NCI-H2227 treated with DMSO at 0.1 percent for 48 hours (cell line): ENCODE measurements at regions not wholly inside any gene's neighbourhood (a gene's known extent, or its start where the extent isn't known, plus 50 kb on each side); places are given as distances from the start of the nearest gene placed in this dataset.

ENCODE experiments used
- DNase-seq: peaks from one replicate; lab custom pipeline; 2025; lab: John Stamatoyannopoulos, UW

- no peak for DNase-seq
These were observed 763.4 kb upstream of the ARGLU1 start for GRCh38 chr13:107331359-107331758.

- no peak for DNase-seq
These were observed 762.5 kb upstream of the ARGLU1 start for GRCh38 chr13:107330484-107330883.

GRCh38 chr13:107329991-107330390, 762.1 kb upstream of the ARGLU1 start:
- no peak for DNase-seq

GRCh38 chr13:107324416-107325204, 756.7 kb upstream of the ARGLU1 start:
- no peak for DNase-seq

GRCh38 chr13:107322228-107322627, 754.3 kb upstream of the ARGLU1 start:
- no peak for DNase-seq

GRCh38 chr13:107305178-107305577, 737.2 kb upstream of the ARGLU1 start:
- no peak for DNase-seq

GRCh38 chr13:107301724-107302374, 733.9 kb upstream of the ARGLU1 start:
- no peak for DNase-seq

GRCh38 chr13:107299717-107300116, 731.8 kb upstream of the ARGLU1 start:
- DNase-seq: no peak

- no peak for DNase-seq
These were observed 728.9 kb upstream of the ARGLU1 start for GRCh38 chr13:107296804-107297203.

- DNase-seq: no peak
These were observed 727.6 kb upstream of the ARGLU1 start for GRCh38 chr13:107295416-107296140.

GRCh38 chr13:107293924-107294323, 726.0 kb upstream of the ARGLU1 start:
- DNase-seq: no peak

GRCh38 chr13:107291875-107292274, 723.9 kb upstream of the ARGLU1 start:
- no peak for DNase-seq

GRCh38 chr13:107289540-107289939, 721.6 kb upstream of the ARGLU1 start:
- no peak for DNase-seq

GRCh38 chr13:107284173-107284572, 716.2 kb upstream of the ARGLU1 start:
- no peak for DNase-seq

- no peak for DNase-seq
These were observed 710.0 kb upstream of the ARGLU1 start for GRCh38 chr13:107277911-107278310.

- no peak for DNase-seq
These were observed 709.0 kb upstream of the ARGLU1 start for GRCh38 chr13:107276936-107277335.

- no peak for DNase-seq
These were observed 708.1 kb upstream of the ARGLU1 start for GRCh38 chr13:107275945-107276614.

- DNase-seq: no peak
These were observed 707.4 kb upstream of the ARGLU1 start for GRCh38 chr13:107275312-107275711.

GRCh38 chr13:107271227-107271626, 703.3 kb upstream of the ARGLU1 start:
- DNase-seq: peak; percentile 0

- DNase-seq: no peak
These were observed 698.7 kb upstream of the ARGLU1 start for GRCh38 chr13:107266657-107267056.

- DNase-seq: no peak
These were observed 690.8 kb upstream of the ARGLU1 start for GRCh38 chr13:107258599-107259187.

- no peak for DNase-seq
These were observed 686.5 kb upstream of the ARGLU1 start for GRCh38 chr13:107254392-107254791.
